Thoracic aorta (tissue), 2 donors: ENCODE measurements at regions not wholly inside any gene's neighbourhood (a gene's known extent, or its start where the extent isn't known, plus 50 kb on each side); places are given as distances from the start of the nearest gene placed in this dataset.

Source experiments
- ATAC-seq: fragments of 150-250 bp; one replicate; pipeline ENCODE4 v1.8.0; 2017; ENCODE audit warnings: low read depth; ENCODE audit not compliant: insufficient number of reproducible peaks, low FRiP score
- DNase-seq: peaks from one replicate; pipeline ENCODE4 v3.0.0-alpha.2; 2020; ENCODE audit warnings: low spot score
- H3K27ac ChIP-seq, 2 donors: fragments of 200-600 bp; sonication (generic); 1 replicate in 1 of 2; 2 replicates in 1 of 2; pipeline ENCODE4 v1.5.1; 2016; ENCODE audit warnings: mild to moderate bottlenecking in 2 of 2, moderate library complexity in 2 of 2
- H3K27me3 ChIP-seq: fragments of 200-600 bp; sonication (generic); replicated peaks from 2 replicates; pipeline ENCODE4 v1.6.0; 2016; ENCODE audit warnings: mild to moderate bottlenecking; ENCODE audit not compliant: insufficient read depth
- H3K36me3 ChIP-seq: fragments of 200-600 bp; sonication (generic); one replicate; pipeline ENCODE4 v1.5.1; 2016
- H3K4me1 ChIP-seq, 2 donors: fragments of 200-600 bp; sonication (generic); 1 replicate in 1 of 2; 2 replicates in 1 of 2; pipeline versions ENCODE4 v1.5.1 to v1.6.0; 2016; ENCODE audit warnings: low read depth in 2 of 2, mild to moderate bottlenecking in 1 of 2; ENCODE audit not compliant: control insufficient read depth in 1 of 2
- H3K4me3 ChIP-seq: fragments of 200-600 bp; sonication (generic); 2 replicates; pipeline ENCODE4 v1.5.1; 2016; ENCODE audit warnings: mild to moderate bottlenecking
- H3K9me3 ChIP-seq: fragments of 200-600 bp; sonication (generic); 2 replicates; pipeline ENCODE4 v1.5.1; 2016
- TF ChIP-seq, protein P1 (sequence below): fragments of 200-600 bp; sonication (generic); IDR thresholded peaks from one replicate; pipeline ENCODE4 v1.5.1; 2019; ENCODE audit warnings: antibody characterized with exemption

GRCh38 chr5:91699429-91699828, 316.3 kb upstream of the ARRDC3 start:
- Histone ChIP-seq H3K9me3 (no peaks in the 10 kb centered on the region), H3K36me3 (no peaks in the 10 kb centered on the region), H3K27ac (no peak overlapping the region), H3K4me1 (no peaks in the 10 kb centered on the region), H3K4me3 (no peak overlapping the region), H3K27me3 (no peaks in the 10 kb centered on the region)
- DNase-seq (no peak), ATAC-seq (no peak)
- TF ChIP-seq, protein P1, sequence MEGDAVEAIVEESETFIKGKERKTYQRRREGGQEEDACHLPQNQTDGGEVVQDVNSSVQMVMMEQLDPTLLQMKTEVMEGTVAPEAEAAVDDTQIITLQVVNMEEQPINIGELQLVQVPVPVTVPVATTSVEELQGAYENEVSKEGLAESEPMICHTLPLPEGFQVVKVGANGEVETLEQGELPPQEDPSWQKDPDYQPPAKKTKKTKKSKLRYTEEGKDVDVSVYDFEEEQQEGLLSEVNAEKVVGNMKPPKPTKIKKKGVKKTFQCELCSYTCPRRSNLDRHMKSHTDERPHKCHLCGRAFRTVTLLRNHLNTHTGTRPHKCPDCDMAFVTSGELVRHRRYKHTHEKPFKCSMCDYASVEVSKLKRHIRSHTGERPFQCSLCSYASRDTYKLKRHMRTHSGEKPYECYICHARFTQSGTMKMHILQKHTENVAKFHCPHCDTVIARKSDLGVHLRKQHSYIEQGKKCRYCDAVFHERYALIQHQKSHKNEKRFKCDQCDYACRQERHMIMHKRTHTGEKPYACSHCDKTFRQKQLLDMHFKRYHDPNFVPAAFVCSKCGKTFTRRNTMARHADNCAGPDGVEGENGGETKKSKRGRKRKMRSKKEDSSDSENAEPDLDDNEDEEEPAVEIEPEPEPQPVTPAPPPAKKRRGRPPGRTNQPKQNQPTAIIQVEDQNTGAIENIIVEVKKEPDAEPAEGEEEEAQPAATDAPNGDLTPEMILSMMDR = no peak

- no peak for DNase-seq
- H3K4me1 ChIP-seq = no peaks in the 10 kb centered on the region
Observed at GRCh38 chr5:91691592-91691991, 308.5 kb upstream of the ARRDC3 start.

DNA sequence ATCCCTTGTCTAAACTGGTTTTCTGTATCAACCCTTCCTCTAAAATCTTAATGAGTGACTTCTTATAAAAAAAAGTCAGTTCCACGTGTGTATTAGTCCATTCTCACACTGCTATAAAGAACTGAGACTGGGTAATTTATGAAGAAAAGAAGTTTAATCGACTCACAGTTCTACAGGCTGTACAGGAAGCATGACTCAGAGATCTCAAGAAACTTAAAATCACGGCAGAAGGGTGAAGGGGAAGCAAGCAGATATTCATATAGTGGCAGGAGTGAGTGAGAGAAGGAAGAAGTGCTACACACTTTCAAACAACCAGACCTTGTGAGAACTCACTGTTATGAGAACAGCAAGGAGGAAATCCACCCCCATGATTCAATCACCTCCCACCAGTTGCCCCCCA, 307.8 kb upstream of the ARRDC3 start:
- Histone ChIP-seq H3K9me3 (no peaks in the 10 kb centered on the region), H3K27ac (no peak overlapping the region), H3K4me1 (no peaks in the 10 kb centered on the region), H3K36me3 (no peaks in the 10 kb centered on the region), H3K4me3 (no peak overlapping the region), H3K27me3 (no peaks in the 10 kb centered on the region)
- TF ChIP-seq, protein P1 = no peak
- no peak for ATAC-seq
- no peak for DNase-seq

More at GRCh38 chr5:91691592-91691991, 308.5 kb upstream of the ARRDC3 start:
- no peaks in the 10 kb centered on the region for H3K9me3 ChIP-seq
- H3K27ac ChIP-seq = no peak overlapping the region
- ATAC-seq = no peak
- H3K27me3 ChIP-seq = no peaks in the 10 kb centered on the region
- no peak overlapping the region for H3K4me3 ChIP-seq
- H3K36me3 ChIP-seq = no peaks in the 10 kb centered on the region
- TF ChIP-seq, protein P1 = no peak

GRCh38 chr5:91687430-91687829, 304.3 kb upstream of the ARRDC3 start:
- no peak overlapping the region for H3K27ac ChIP-seq
- TF ChIP-seq, protein P1 = no peak
- ATAC-seq = no peak
- H3K27me3 ChIP-seq = no peaks in the 10 kb centered on the region
- H3K4me3 ChIP-seq = no peak overlapping the region
- H3K36me3 ChIP-seq = no peaks in the 10 kb centered on the region
- no peaks in the 10 kb centered on the region for H3K9me3 ChIP-seq
- H3K4me1 ChIP-seq = no peaks in the 10 kb centered on the region
- no peak for DNase-seq

GRCh38 chr5:91684625-91685024, 301.5 kb upstream of the ARRDC3 start:
- no peak overlapping the region for H3K4me3 ChIP-seq
- H3K27ac ChIP-seq = no peak overlapping the region
- no peaks in the 10 kb centered on the region for H3K9me3 ChIP-seq
- TF ChIP-seq, protein P1 = no peak
- ATAC-seq (no peak), DNase-seq (no peak)
- H3K36me3 ChIP-seq = no peaks in the 10 kb centered on the region
- no peaks in the 10 kb centered on the region for H3K27me3 ChIP-seq
- no peaks in the 10 kb centered on the region for H3K4me1 ChIP-seq
